Activated naive CD4-positive, alpha-beta T cell treated with anti-CD3 and anti-CD28 coated beads for 36 hours (primary cell): ENCODE measurements at regions not wholly inside any gene's neighbourhood (a gene's known extent, or its start where the extent isn't known, plus 50 kb on each side); places are given as distances from the start of the nearest gene placed in this dataset.
"Not testable (repeated sequence)": the region's sequence is repeated elsewhere in the genome, so short reads cannot be mapped to it uniquely, and the experiment has no call there.

Experiments
- CTCF ChIA-PET: fragments of 350-600 bp; sonication (Branson Sonifier 250); formaldehyde crosslinking; loops from one replicate; lab custom pipeline; 2021; ENCODE audit warnings: antibody characterized with exemption; lab: Charles Lee
- DNase-seq: peaks from one replicate; pipeline ENCODE4 v3.0.0-alpha.2; 2020
- H3K27ac Mint-ChIP-seq: one replicate; pipeline ENCODE4 v1.8.0; 2021; ENCODE audit warnings: mild to moderate bottlenecking, mixed read lengths
- H3K27me3 Mint-ChIP-seq: one replicate; pipeline ENCODE4 v1.8.0; 2021; ENCODE audit warnings: low read depth, mixed read lengths
- H3K36me3 Mint-ChIP-seq: one replicate; pipeline ENCODE4 v1.8.0; 2021; ENCODE audit warnings: low read depth, mixed read lengths
- H3K4me1 Mint-ChIP-seq: one replicate; pipeline ENCODE4 v1.8.0; 2021; ENCODE audit warnings: low read depth, mixed read lengths
- H3K4me3 Mint-ChIP-seq: one replicate; pipeline ENCODE4 v1.8.0; 2021; ENCODE audit warnings: mild to moderate bottlenecking, moderate library complexity, mixed read lengths
- H3K9me3 Mint-ChIP-seq: one replicate; pipeline ENCODE4 v1.8.0; 2021; ENCODE audit warnings: mixed read lengths
- intact Hi-C: fragments of 100-400 bp; cut with micrococcal nuclease; formaldehyde crosslinking; loops from one replicate; pipeline ENCODE4 v1.15.1; 2023

DNA sequence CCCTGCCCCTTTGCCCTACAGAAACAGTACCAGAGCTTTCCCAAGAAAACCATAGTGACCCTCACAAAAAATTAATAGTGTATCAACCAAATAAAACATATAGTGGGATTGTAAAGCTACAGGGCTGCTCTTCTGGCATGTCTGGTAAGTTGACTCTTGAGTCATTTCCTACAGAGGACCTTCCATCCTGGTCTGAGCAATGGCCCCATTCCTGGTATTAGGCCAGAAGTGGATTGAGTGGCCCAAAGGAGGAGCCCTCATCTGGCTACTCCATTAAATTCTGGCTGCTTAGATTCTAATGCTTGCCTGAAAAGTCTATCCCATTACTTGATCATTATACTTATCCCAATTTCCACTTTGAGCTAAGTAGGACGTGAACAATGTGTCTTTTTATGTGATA lies 150.9 kb upstream of the HMGN3 start:
- CTCF ChIA-PET: no interaction called here
- Mint-ChIP-seq H3K27me3 (no peaks in the 10 kb centered on the region), H3K4me3 (no peak overlapping the region), H3K4me1 (no peaks in the 10 kb centered on the region), H3K36me3 (no peaks in the 10 kb centered on the region), H3K27ac (no peak overlapping the region), H3K9me3 (no peaks in the 10 kb centered on the region)
- intact Hi-C loops: no loop called here
- no peak for DNase-seq

DNA sequence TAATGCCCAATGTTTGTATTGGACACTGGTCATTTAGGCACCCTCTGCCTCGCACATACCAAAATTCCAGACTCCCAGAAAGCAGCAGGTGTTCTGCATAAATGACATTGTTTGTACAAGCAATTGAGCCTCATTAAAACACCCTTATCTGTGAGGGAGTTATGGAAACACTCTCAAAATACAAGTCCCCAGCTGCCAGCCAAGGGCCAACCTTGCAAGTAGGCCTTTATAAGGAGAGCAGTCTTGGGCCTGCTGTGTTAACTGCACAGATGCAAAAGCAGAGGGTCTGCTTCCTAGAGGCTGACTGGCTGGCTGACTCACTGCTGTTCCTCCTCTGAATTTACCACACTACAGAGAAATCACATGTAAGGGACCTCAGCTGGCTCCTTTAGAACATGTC lies 150.4 kb upstream of the HMGN3 start:
- intact Hi-C loops: no loop called here
- CTCF ChIA-PET: no interaction called here
- no peaks in the 10 kb centered on the region for H3K4me1 Mint-ChIP-seq
- H3K36me3 Mint-ChIP-seq: no peaks in the 10 kb centered on the region
- H3K27me3 Mint-ChIP-seq: no peaks in the 10 kb centered on the region
- no peak overlapping the region for H3K4me3 Mint-ChIP-seq
- no peak for DNase-seq
- no peak overlapping the region for H3K27ac Mint-ChIP-seq
- no peaks in the 10 kb centered on the region for H3K9me3 Mint-ChIP-seq

DNA sequence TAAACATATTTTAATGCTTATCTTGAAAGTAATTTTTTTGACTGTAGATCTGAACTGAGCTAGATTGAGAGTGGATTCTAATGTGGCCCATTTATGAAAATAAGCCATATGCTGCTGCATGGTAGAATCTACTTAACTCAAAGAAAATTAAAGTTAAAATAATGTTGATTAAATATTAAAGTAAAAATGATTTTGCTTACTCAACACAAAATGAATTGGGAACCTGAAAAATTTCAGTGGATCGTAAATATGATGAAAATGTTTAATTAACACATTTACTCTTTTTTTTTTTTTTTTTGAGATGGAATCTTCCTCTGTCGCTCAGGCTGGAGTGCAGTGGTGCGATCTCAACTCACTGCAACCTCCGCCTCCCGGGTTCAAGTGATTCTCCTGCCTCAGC lies 144.5 kb upstream of the HMGN3 start:
- H3K4me1 Mint-ChIP-seq: peaks cover 4% of the 10 kb centered on the region
- no peak for DNase-seq
- H3K27me3 Mint-ChIP-seq: no peaks in the 10 kb centered on the region
- no peak overlapping the region for H3K4me3 Mint-ChIP-seq
- H3K27ac Mint-ChIP-seq: no peak overlapping the region
- intact Hi-C loops: no loop called here
- no peaks in the 10 kb centered on the region for H3K9me3 Mint-ChIP-seq
- CTCF ChIA-PET: no interaction called here
- no peaks in the 10 kb centered on the region for H3K36me3 Mint-ChIP-seq

DNA sequence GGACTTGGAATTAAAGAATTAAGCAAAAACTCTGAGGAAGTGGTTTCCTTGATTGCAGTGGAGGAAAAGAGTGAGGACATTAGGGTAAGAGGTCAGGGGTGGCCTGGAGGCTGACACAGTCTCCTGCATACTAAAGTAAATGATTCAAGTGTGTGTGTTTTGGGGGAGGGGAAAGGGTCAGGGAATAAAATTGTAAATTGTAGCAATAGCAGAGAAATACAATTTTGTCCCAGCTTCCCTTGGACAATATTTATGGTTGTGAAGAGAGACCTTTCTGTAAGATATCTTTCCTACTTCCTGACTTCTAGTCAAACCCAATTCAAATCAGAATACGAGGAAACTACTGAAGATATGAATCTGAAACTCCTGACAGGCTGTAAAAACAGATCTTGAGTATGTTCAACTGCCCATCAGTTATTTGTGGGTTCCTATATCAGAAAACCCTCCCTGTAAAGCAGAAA lies 143.4 kb upstream of the HMGN3 start:
- no peak for DNase-seq
- intact Hi-C loops: no loop called here
- H3K9me3 Mint-ChIP-seq: no peaks in the 10 kb centered on the region
- H3K4me1 Mint-ChIP-seq: peaks cover 4% of the 10 kb centered on the region
- H3K27me3 Mint-ChIP-seq: peaks cover 2% of the 10 kb centered on the region
- H3K4me3 Mint-ChIP-seq: no peak overlapping the region
- H3K27ac Mint-ChIP-seq: no peak overlapping the region
- H3K36me3 Mint-ChIP-seq: no peaks in the 10 kb centered on the region
- CTCF ChIA-PET: no interaction called here

DNA sequence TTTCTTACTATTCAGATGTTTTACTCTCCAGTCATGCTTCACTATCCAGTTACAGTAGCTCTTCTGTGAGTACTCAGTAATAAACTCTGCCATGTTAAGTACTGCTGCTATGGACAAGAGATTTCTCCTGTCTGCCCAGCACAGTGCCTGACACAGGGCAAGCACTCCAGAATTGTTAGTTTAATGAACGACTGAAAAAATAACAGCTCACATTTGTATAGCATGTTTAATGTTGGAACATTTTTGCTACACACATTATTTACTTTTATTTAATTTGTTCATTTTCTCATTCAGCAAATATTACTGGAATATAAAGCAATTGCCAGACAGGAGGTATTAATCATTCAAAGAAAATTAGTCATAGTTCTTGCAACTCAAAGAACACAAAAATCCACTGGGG lies 142.6 kb upstream of the HMGN3 start:
- no peak overlapping the region for H3K4me3 Mint-ChIP-seq
- intact Hi-C loops: no loop called here
- CTCF ChIA-PET: no interaction called here
- peaks cover 4% of the 10 kb centered on the region for H3K4me1 Mint-ChIP-seq
- peaks cover 7% of the 10 kb centered on the region for H3K27me3 Mint-ChIP-seq
- H3K27ac Mint-ChIP-seq: no peak overlapping the region
- DNase-seq: no peak
- H3K9me3 Mint-ChIP-seq: no peaks in the 10 kb centered on the region
- no peaks in the 10 kb centered on the region for H3K36me3 Mint-ChIP-seq

DNA sequence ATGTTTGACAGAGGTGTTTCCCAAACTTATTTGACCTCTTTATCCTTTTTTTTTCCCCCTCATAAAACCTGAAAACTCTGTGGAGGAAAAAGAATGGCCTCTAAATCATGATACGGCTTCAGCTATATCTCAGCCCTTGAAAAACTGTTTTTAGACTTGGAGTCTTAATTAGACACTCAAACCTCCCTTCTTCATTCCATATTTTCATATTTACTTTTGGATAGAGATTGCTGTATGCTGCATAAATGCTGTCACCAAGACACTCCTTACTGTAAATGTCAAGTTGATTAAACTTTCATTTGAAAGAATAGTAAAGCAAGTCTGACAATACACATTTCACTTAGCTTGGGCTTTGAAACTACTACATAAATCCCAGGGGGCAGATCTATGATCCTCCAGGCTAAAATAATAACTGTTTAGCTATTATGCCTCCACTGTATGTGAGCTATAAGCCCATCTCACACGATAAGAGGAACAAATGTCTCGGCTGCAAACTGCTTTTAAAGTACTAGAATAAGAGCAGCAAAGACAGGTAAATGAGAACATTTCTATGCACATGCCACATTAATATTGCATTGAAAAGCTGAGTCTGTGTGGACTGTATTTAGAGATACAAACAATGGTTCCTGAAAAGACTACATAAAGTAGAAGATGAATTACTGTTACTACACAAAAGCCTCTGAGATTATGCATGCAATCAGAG lies 141.3 kb upstream of the HMGN3 start:
- intact Hi-C loops: no loop called here
- no peak overlapping the region for H3K27ac Mint-ChIP-seq
- no peaks in the 10 kb centered on the region for H3K9me3 Mint-ChIP-seq
- DNase-seq: no peak
- peaks cover 7% of the 10 kb centered on the region for H3K27me3 Mint-ChIP-seq
- H3K4me1 Mint-ChIP-seq: peaks cover 4% of the 10 kb centered on the region
- CTCF ChIA-PET: no interaction called here
- no peak overlapping the region for H3K4me3 Mint-ChIP-seq
- no peaks in the 10 kb centered on the region for H3K36me3 Mint-ChIP-seq

DNA sequence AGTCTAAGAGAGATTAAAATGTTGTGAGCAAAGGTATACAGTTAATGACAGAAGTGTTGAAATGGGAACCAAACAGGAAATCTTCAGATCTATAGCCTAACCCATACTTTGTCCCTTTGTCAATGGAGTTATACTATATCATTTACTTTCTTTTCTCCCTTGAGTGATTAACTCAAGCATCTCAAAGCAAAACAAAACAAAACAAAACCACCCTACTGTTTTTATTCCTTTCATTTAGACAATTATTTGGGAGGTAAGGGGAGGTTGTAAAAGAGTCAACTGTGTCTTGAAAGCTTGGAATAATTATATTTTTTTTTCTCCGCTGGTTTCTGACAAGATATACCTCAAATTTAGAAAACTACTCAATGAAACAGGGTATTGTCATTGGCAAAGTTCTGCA lies 139.8 kb upstream of the HMGN3 start:
- Mint-ChIP-seq H3K4me3 (no peak overlapping the region), H3K27me3 (peaks cover 7% of the 10 kb centered on the region), H3K9me3 (no peaks in the 10 kb centered on the region), H3K27ac (no peak overlapping the region), H3K36me3 (no peaks in the 10 kb centered on the region), H3K4me1 (peaks cover 4% of the 10 kb centered on the region)
- intact Hi-C loops: no loop called here
- CTCF ChIA-PET: interaction anchor here (0.7 kb wide), 2 partner anchors 78 to 499 kb away, joined by 3 to 4 read pairs; no protein-coding TSS in a partner anchor
- no peak for DNase-seq

DNA sequence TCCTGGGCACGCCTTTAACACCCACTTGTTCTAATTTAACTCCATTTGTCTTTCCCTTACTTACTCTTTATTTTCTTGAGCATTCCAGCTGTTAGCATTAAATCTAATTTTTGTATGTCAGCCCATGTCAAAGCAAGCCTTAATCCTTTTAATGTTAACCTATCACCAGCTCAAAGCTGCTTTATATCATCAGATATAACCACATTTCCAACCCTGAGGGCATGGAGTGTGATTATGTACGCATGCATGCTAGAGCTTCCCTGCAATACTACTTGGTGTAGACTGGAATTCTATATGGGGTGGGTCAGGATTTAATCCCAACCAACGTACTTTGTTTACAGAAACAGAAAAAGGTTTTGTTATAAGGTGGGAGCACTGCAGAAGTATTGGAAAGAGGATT lies 139.4 kb upstream of the HMGN3 start:
- no peak for DNase-seq
- no peaks in the 10 kb centered on the region for H3K9me3 Mint-ChIP-seq
- H3K27me3 Mint-ChIP-seq: peaks cover 7% of the 10 kb centered on the region
- H3K4me3 Mint-ChIP-seq: no peak overlapping the region
- no peak overlapping the region for H3K27ac Mint-ChIP-seq
- no peaks in the 10 kb centered on the region for H3K36me3 Mint-ChIP-seq
- H3K4me1 Mint-ChIP-seq: peaks cover 4% of the 10 kb centered on the region
- intact Hi-C loops: no loop called here
- CTCF ChIA-PET: interaction anchor here (0.7 kb wide), 1 partner anchor 499 kb away, joined by 3 read pairs; no protein-coding TSS in a partner anchor

DNA sequence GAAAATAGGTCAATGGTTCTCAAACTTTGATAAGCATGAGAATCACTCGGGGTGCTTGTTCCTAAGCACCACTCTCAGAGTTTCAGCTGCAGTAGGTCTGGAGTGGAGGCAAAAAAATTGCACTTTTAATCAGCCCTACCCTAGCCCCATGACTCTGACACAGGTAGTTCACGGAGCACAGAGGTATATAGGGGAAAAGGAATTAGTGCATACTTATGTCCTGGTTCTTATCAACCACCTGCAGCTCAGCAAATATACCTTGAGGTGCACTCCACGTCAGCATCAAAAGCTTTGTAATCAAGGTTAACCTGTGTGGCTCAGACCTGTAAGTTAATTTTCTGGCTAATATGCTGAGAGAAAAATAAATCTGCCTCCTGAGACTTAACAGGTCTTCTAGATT lies 138.8 kb upstream of the HMGN3 start:
- Mint-ChIP-seq H3K27me3 (peaks cover 7% of the 10 kb centered on the region), H3K36me3 (no peaks in the 10 kb centered on the region), H3K27ac (no peak overlapping the region), H3K4me1 (peaks cover 4% of the 10 kb centered on the region), H3K4me3 (no peak overlapping the region), H3K9me3 (no peaks in the 10 kb centered on the region)
- CTCF ChIA-PET: interaction anchor here (1.1 kb wide), 1 partner anchor 16 kb away, joined by 4 read pairs; no protein-coding TSS in a partner anchor
- no peak for DNase-seq
- intact Hi-C loops: no loop called here

DNA sequence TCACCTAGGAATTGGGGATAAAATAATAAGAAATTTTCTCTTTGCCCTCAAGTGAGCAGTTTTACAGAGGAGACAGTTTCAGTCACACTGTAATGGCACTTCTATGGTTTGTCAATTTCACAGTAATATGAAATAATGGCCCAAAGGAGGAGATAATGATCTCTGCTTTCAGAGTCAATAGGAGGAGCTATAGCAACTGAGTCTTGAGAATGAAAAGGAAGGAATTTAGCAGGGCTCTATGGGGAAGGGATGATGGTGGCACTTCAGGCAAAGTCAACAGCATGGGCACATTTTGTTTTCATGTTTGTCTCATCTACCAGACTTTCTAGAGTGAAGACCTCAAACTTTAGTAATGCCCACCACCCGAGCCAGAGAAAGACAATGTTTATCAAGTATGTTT lies 138.3 kb upstream of the HMGN3 start:
- Mint-ChIP-seq H3K36me3 (no peaks in the 10 kb centered on the region), H3K9me3 (peaks cover 2% of the 10 kb centered on the region), H3K4me3 (no peak overlapping the region), H3K4me1 (peaks cover 3% of the 10 kb centered on the region), H3K27ac (no peak overlapping the region), H3K27me3 (peaks cover 7% of the 10 kb centered on the region)
- no peak for DNase-seq
- CTCF ChIA-PET: interaction anchor here (1.1 kb wide), 1 partner anchor 17 kb away, joined by 4 read pairs; no protein-coding TSS in a partner anchor
- intact Hi-C loops: no loop called here

DNA sequence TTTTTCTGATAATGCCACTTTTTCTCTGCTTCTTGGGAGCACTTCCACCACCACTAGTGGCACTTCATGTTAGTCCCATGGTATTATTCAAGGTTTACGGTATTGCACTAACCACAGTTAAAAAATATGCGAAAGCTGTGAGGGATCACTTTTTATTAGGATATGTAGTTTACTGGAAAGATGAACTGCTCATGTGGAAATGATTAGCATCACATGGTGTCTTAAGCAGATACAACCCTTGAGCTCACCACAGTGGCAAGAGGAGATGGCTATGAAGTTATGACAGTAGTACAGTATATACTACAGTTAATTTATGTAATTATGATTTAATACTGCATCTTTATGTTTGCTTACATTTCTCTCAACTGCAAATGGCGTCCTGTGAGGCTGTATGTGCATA lies 134.5 kb upstream of the HMGN3 start:
- CTCF ChIA-PET: no interaction called here
- no peaks in the 10 kb centered on the region for H3K36me3 Mint-ChIP-seq
- intact Hi-C loops: no loop called here
- H3K27ac Mint-ChIP-seq: no peak overlapping the region
- DNase-seq: no peak
- peaks cover 10% of the 10 kb centered on the region for H3K27me3 Mint-ChIP-seq
- H3K9me3 Mint-ChIP-seq: peaks cover 18% of the 10 kb centered on the region
- no peak overlapping the region for H3K4me3 Mint-ChIP-seq
- H3K4me1 Mint-ChIP-seq: no peaks in the 10 kb centered on the region

DNA sequence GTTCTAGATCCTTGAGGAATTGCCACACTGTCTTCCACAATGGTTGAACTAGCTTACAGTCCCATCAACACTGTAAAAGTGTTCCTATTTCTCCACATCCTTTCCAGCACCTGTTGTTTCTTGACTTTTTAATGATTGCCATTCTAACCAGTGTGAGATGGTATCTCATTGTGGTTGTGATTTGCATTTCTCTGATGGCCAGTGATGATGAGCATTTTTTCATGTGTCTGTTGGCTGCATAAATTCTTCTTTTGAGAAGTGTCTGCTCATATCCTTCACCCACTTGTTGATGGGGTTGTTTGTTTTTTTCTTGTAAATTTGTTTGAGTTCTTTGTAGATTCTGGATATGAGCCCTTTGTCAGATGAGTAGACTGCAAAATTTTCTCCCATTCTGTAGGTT lies 129.0 kb upstream of the HMGN3 start:
- peaks cover 24% of the 10 kb centered on the region for H3K9me3 Mint-ChIP-seq
- H3K36me3 Mint-ChIP-seq, CTCF ChIA-PET, DNase-seq, H3K4me1 Mint-ChIP-seq, H3K4me3 Mint-ChIP-seq, H3K27ac Mint-ChIP-seq, H3K27me3 Mint-ChIP-seq, intact Hi-C loops: not testable (repeated sequence)

DNA sequence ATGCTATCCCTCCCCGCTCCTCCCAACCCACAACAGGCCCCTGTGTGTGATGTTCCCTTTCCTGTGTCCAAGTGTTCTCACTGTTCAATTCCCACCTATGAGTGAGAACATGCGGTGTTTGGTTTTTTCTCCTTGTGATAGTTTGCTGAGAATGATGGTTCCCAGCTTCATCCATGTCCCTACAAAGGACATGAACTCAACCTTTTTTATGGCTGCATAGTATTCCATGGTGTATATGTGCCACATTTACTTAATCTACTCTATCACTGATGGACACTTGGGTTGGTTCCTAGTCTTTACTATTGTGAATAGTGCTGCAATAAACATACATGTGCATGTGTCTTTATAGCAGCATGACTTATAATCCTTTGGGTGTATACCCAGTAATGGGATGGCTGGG lies 126.6 kb upstream of the HMGN3 start:
- intact Hi-C loops, H3K4me1 Mint-ChIP-seq: not testable (repeated sequence)

More for the DNA sequence above, 126.6 kb upstream of the HMGN3 start:
- peaks cover 10% of the 10 kb centered on the region for H3K9me3 Mint-ChIP-seq
- H3K4me3 Mint-ChIP-seq, H3K27me3 Mint-ChIP-seq, H3K27ac Mint-ChIP-seq, DNase-seq, H3K36me3 Mint-ChIP-seq, CTCF ChIA-PET: not testable (repeated sequence)
